CD14-positive monocyte (primary cell): ENCODE measurements at regions not wholly inside any gene's neighbourhood (a gene's known extent, or its start where the extent isn't known, plus 50 kb on each side); places are given as distances from the start of the nearest gene placed in this dataset.

Experiments used
- DNase-seq, 3 donors: peaks; one replicate each; pipeline ENCODE4 v3.0.0-alpha.2; 2011 to 2022
- H2AFZ ChIP-seq: 2 replicates; pipeline ENCODE4 v1.6.0; 2012; ENCODE audit warnings: mild to moderate bottlenecking, low read depth, low read length, inconsistent platforms; ENCODE audit not compliant: insufficient read depth, poor library complexity, severe bottlenecking
- H3K27ac ChIP-seq, 2 donors: 1 replicate in 1 of 2; 2 replicates in 1 of 2; pipeline ENCODE4 v1.5.1; 2012 to 2013; ENCODE audit warnings: low read length in 2 of 2, control low read depth in 1 of 2, inconsistent platforms in 1 of 2, low read depth in 1 of 2, mild to moderate bottlenecking in 1 of 2
- H3K27me3 ChIP-seq, 2 donors: one replicate each; pipeline versions ENCODE4 v1.6.0 to v1.6.1; 2011 to 2013; ENCODE audit warnings: low read length in 2 of 2; ENCODE audit not compliant: control insufficient read depth in 2 of 2, insufficient read depth in 2 of 2
- H3K36me3 ChIP-seq, 2 donors: replicated peaks in 1 of 2; 1 replicate in 1 of 2; 2 replicates in 1 of 2; pipeline versions ENCODE4 v1.5.1 to v1.6.1; 2012 to 2013; ENCODE audit warnings: low read length in 2 of 2, control low read depth in 1 of 2, inconsistent platforms in 1 of 2, mild to moderate bottlenecking in 1 of 2; ENCODE audit not compliant: insufficient read depth in 2 of 2, control insufficient read depth in 1 of 2
- H3K4me1 ChIP-seq, 2 donors: 1 replicate in 1 of 2; 2 replicates in 1 of 2; pipeline versions ENCODE4 v1.5.1 to v1.6.1; 2012 to 2013; ENCODE audit warnings: low read length in 2 of 2, control low read depth in 1 of 2, inconsistent platforms in 1 of 2, mild to moderate bottlenecking in 1 of 2, moderate library complexity in 1 of 2; ENCODE audit not compliant: insufficient read depth in 2 of 2, control insufficient read depth in 1 of 2
- H3K4me2 ChIP-seq: replicated peaks from 2 replicates; pipeline ENCODE3; 2012; ENCODE audit warnings: low read length, moderate library complexity, mild to moderate bottlenecking; ENCODE audit not compliant: poor library complexity, severe bottlenecking; ENCODE audit errors: extremely low read depth
- H3K4me3 ChIP-seq, 3 experiments: fragments of 200-600 bp in 1 of 3; sonication (generic) in 1 of 3; replicated peaks in 1 of 3; 1 replicate in 2 of 3; 2 replicates in 1 of 3; pipeline ENCODE4 v1.5.1; 2011 to 2013; ENCODE audit warnings: low read length in 3 of 3, mild to moderate bottlenecking in 3 of 3, control low read depth in 2 of 3, low read depth in 2 of 3, inconsistent platforms in 1 of 3, moderate library complexity in 1 of 3
- H3K79me2 ChIP-seq: 2 replicates; pipeline ENCODE4 v1.6.0; 2012; ENCODE audit warnings: mild to moderate bottlenecking, control low read depth, inconsistent platforms, low read length, moderate library complexity; ENCODE audit not compliant: insufficient read depth
- H3K9ac ChIP-seq: 2 replicates; pipeline ENCODE4 v1.6.0; 2017; ENCODE audit warnings: low read length, mild to moderate bottlenecking; ENCODE audit not compliant: insufficient read depth, poor library complexity, severe bottlenecking
- H3K9me3 ChIP-seq, 2 donors: replicated peaks in 1 of 2; 1 replicate in 1 of 2; 2 replicates in 1 of 2; pipeline versions ENCODE4 v1.5.1 to v1.6.1; 2012 to 2013; ENCODE audit warnings: low read length in 2 of 2, control low read depth in 1 of 2; ENCODE audit not compliant: control insufficient read depth in 1 of 2, insufficient read depth in 1 of 2
- H4K20me1 ChIP-seq: 2 replicates; pipeline ENCODE4 v1.6.0; 2012; ENCODE audit warnings: mild to moderate bottlenecking, low read length, control low read depth, moderate library complexity; ENCODE audit not compliant: insufficient read depth
- H3K27ac Mint-ChIP-seq, 7 donors: one replicate each; pipeline ENCODE4 v1.8.0; 2020; ENCODE audit warnings: mild to moderate bottlenecking in 7 of 7, mixed read lengths in 7 of 7, moderate library complexity in 6 of 7, inconsistent platforms in 2 of 7
- H3K27me3 Mint-ChIP-seq, 3 donors: one replicate each; pipeline ENCODE4 v1.8.0; 2021 to 2022; ENCODE audit warnings: low read depth in 3 of 3, mild to moderate bottlenecking in 3 of 3, mixed read lengths in 3 of 3, moderate library complexity in 3 of 3, inconsistent platforms in 1 of 3
- H3K36me3 Mint-ChIP-seq, 2 donors: one replicate each; pipeline ENCODE4 v1.8.0; 2020; ENCODE audit warnings: mixed read lengths in 2 of 2, inconsistent platforms in 1 of 2, mild to moderate bottlenecking in 1 of 2
- H3K4me1 Mint-ChIP-seq: one replicate; pipeline ENCODE4 v1.8.0; 2020; ENCODE audit warnings: mild to moderate bottlenecking, mixed read lengths
- H3K4me3 Mint-ChIP-seq, 2 donors: one replicate each; pipeline ENCODE4 v1.8.0; 2020; ENCODE audit warnings: mild to moderate bottlenecking in 2 of 2, mixed read lengths in 2 of 2, moderate library complexity in 1 of 2
- H3K9me3 Mint-ChIP-seq, 7 donors: one replicate each; pipeline ENCODE4 v1.8.0; 2020 to 2022; ENCODE audit warnings: mixed read lengths in 7 of 7, mild to moderate bottlenecking in 6 of 7, moderate library complexity in 6 of 7, inconsistent platforms in 2 of 7
- CTCF ChIP-seq: fragments of 200-600 bp; IDR thresholded peaks from one replicate; pipeline ENCODE4 v1.8.0; 2022; ENCODE audit warnings: antibody characterized with exemption, mild to moderate bottlenecking
- WGBS: methylation state at CpG from one replicate; pipeline ENCODE4 v1.1.5; 2013; ENCODE audit warnings: missing lambda C conversion rate; ENCODE audit not compliant: insufficient coverage; 5-methylcytosine and 5-hydroxymethylcytosine counted together
- intact Hi-C, 2 donors: fragments of 100-400 bp; cut with micrococcal nuclease; formaldehyde crosslinking; loops; one replicate each; pipeline versions ENCODE4 v1.15.0 to v1.15.1; 2023

GRCh38 chr18:22066083-22066485, 103.3 kb upstream of the GATA6 start:
- Mint-ChIP-seq H3K27me3 (peaks cover 0 to 5% (median 1%) of the 10 kb centered on the region in 3 donors), H3K4me1 (no peaks in the 10 kb centered on the region), H3K4me3 (no peak overlapping the region), H3K27ac (no peak overlapping the region), H3K36me3 (no peaks in the 10 kb centered on the region), H3K9me3 (peaks cover 6 to 25% (median 14%) of the 10 kb centered on the region in 7 donors)
- Histone ChIP-seq H2AFZ (no peak overlapping the region), H3K9ac (no peak overlapping the region), H3K4me3 (no peak overlapping the region), H4K20me1 (no peaks in the 10 kb centered on the region), H3K4me2 (no peak overlapping the region), H3K9me3 (peaks cover 14 to 21% of the 10 kb centered on the region in 2 donors), H3K4me1 (no peaks in the 10 kb centered on the region), H3K27me3 (no peaks in the 10 kb centered on the region), H3K79me2 (no peaks in the 10 kb centered on the region), H3K27ac (no peak overlapping the region), H3K36me3 (no peaks in the 10 kb centered on the region)
- intact Hi-C loops, result no loop called here
- TF ChIP-seq CTCF, result no peak
- no peak for DNase-seq
- WGBS, result 83% methylated on average over 1 of the region's 9 CpGs

- intact Hi-C loops, result no loop called here
- no peak overlapping the region for H3K4me3 Mint-ChIP-seq
- no peak for TF ChIP-seq CTCF
Measured at GRCh38 chr18:22067109-22067508, 102.3 kb upstream of the GATA6 start.

More at GRCh38 chr18:22067109-22067508, 102.3 kb upstream of the GATA6 start:
- peaks cover 14 to 21% of the 10 kb centered on the region in 2 donors for H3K9me3 ChIP-seq
- H3K4me1 Mint-ChIP-seq, result no peaks in the 10 kb centered on the region
- no peak overlapping the region for H2AFZ ChIP-seq
- no peak overlapping the region for H3K27ac ChIP-seq
- H3K36me3 Mint-ChIP-seq, result no peaks in the 10 kb centered on the region
- no peaks in the 10 kb centered on the region for H4K20me1 ChIP-seq
- H3K27me3 Mint-ChIP-seq, result peaks cover 0 to 5% (median 1%) of the 10 kb centered on the region in 3 donors
- H3K36me3 ChIP-seq, result no peaks in the 10 kb centered on the region
- DNase-seq, result no peak
- H3K4me1 ChIP-seq, result no peaks in the 10 kb centered on the region
- H3K27me3 ChIP-seq, result no peaks in the 10 kb centered on the region
- no peak overlapping the region for H3K4me3 ChIP-seq
- 100% methylated on average over 1 of the region's 2 CpGs for WGBS
- H3K79me2 ChIP-seq, result no peaks in the 10 kb centered on the region
- no peak overlapping the region for H3K4me2 ChIP-seq
- H3K9ac ChIP-seq, result no peak overlapping the region
- H3K27ac Mint-ChIP-seq, result no peak overlapping the region
- peaks cover 8 to 28% (median 14%) of the 10 kb centered on the region in 7 donors for H3K9me3 Mint-ChIP-seq
